Neural progenitor cell (in vitro differentiated cells): ENCODE measurements at regions not wholly inside any gene's neighbourhood (a gene's known extent, or its start where the extent isn't known, plus 50 kb on each side); places are given as distances from the start of the nearest gene placed in this dataset.

Experiments used
- DNase-seq: peaks from one replicate; pipeline ENCODE4 v3.0.0-alpha.2; 2016; ENCODE audit warnings: low spot score
- H2AFZ ChIP-seq: fragments of 200-600 bp; sonication (generic); replicated peaks from 2 replicates; pipeline ENCODE4 v1.6.1; 2016; ENCODE audit warnings: antibody characterized with exemption
- H3F3A ChIP-seq: fragments of 200-600 bp; sonication (generic); 2 replicates; pipeline ENCODE4 v1.6.1; 2016; ENCODE audit warnings: antibody characterized with exemption, low read depth
- H3K27ac ChIP-seq: fragments of 200-600 bp; sonication (generic); 2 replicates; pipeline ENCODE4 v1.5.1; 2016; ENCODE audit warnings: mild to moderate bottlenecking
- H3K27me3 ChIP-seq: fragments of 200-600 bp; sonication (generic); 2 replicates; pipeline ENCODE4 v1.6.1; 2016; ENCODE audit warnings: mild to moderate bottlenecking, moderate library complexity
- H3K36me3 ChIP-seq: fragments of 200-600 bp; sonication (generic); 2 replicates; pipeline ENCODE4 v1.5.1; 2016
- H3K4me1 ChIP-seq: fragments of 200-600 bp; sonication (generic); 2 replicates; pipeline ENCODE4 v1.6.1; 2016; ENCODE audit warnings: mixed run types
- H3K4me2 ChIP-seq: fragments of 200-600 bp; sonication (generic); 2 replicates; pipeline ENCODE4 v1.6.1; 2016
- H3K4me3 ChIP-seq: fragments of 200-600 bp; sonication (generic); 2 replicates; pipeline ENCODE4 v1.5.1; 2016
- H3K79me2 ChIP-seq: fragments of 200-600 bp; sonication (generic); 2 replicates; pipeline ENCODE4 v1.6.1; 2016; ENCODE audit warnings: low read depth
- H3K9ac ChIP-seq: fragments of 200-600 bp; sonication (generic); 2 replicates; pipeline ENCODE4 v1.6.1; 2016
- H3K9me3 ChIP-seq: fragments of 200-600 bp; sonication (generic); 2 replicates; pipeline ENCODE4 v1.5.1; 2016; ENCODE audit warnings: low read depth
- H4K20me1 ChIP-seq: fragments of 200-600 bp; sonication (generic); 2 replicates; pipeline ENCODE4 v1.6.1; 2016; ENCODE audit warnings: low read depth
- H3K27ac Mint-ChIP-seq: 3 replicates; pipeline ENCODE4 v1.8.0; 2021; ENCODE audit warnings: mixed read lengths
- H3K27me3 Mint-ChIP-seq: 2 replicates; pipeline ENCODE4 v1.8.0; 2022; ENCODE audit warnings: low read depth, mild to moderate bottlenecking, inconsistent platforms, moderate library complexity, mixed read lengths; ENCODE audit not compliant: insufficient read depth
- H3K36me3 Mint-ChIP-seq: 3 replicates; pipeline ENCODE4 v1.8.0; 2021; ENCODE audit warnings: mixed read lengths
- H3K4me1 Mint-ChIP-seq: 3 replicates; pipeline ENCODE4 v1.8.0; 2021; ENCODE audit warnings: mixed read lengths
- H3K4me3 Mint-ChIP-seq: 3 replicates; pipeline ENCODE4 v1.8.0; 2021; ENCODE audit warnings: mild to moderate bottlenecking, moderate library complexity, mixed read lengths
- H3K9me3 Mint-ChIP-seq: 3 replicates; pipeline ENCODE4 v1.8.0; 2020; ENCODE audit warnings: mixed read lengths
- EZH2 ChIP-seq: fragments of 200-600 bp; sonication (generic); IDR thresholded peaks from 2 replicates; pipeline ENCODE4 v1.6.1; 2017; ENCODE audit warnings: antibody characterized with exemption, mild to moderate bottlenecking, moderate library complexity
- EZH2phosphoT487 ChIP-seq: fragments of 200-600 bp; sonication (generic); IDR thresholded peaks from 2 replicates; pipeline ENCODE4 v1.6.1; 2017; ENCODE audit warnings: antibody characterized with exemption
- TF ChIP-seq, protein P1 (sequence below): fragments of 200-600 bp; sonication (generic); IDR thresholded peaks from 2 replicates; pipeline ENCODE4 v1.5.1; 2017; ENCODE audit warnings: antibody characterized with exemption, mild to moderate bottlenecking

DNA sequence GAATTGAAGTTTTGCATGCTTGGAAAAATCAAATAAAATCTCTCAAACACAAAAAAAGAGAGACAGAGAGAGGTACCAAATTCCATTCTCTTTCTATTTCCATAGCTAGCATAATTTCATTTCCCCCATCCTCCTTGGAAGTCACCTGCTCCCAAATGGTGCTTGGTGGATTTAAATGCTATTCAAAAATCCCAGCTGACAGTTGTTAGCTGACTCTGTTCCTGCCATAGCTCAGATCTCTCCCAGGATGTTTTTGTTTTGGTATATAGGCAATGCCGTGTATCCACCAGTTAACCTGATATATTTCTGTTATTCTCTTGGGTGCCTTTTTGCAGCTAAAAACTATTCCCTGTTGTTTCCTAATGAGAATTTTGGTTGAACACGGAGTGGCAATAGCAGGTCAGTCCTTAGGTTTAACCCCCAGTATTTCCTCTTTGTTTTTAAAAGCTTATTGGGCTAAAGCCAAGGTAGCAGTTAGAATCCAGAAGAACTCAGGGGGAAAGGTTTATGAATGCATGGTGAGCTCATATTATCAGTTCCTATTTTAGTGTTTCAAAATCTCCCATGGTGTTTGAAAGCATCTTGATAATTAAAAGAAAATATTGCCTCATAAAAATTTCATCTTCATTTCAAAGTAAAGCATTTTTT is 240.0 kb upstream of the GBE1 start:
- H3K4me3 Mint-ChIP-seq: no peak overlapping the region
- no peak for DNase-seq
- H3K36me3 Mint-ChIP-seq: no peaks in the 10 kb centered on the region
- TF ChIP-seq EZH2phosphoT487 (no peak), EZH2 (no peak)
- TF ChIP-seq, protein P1, sequence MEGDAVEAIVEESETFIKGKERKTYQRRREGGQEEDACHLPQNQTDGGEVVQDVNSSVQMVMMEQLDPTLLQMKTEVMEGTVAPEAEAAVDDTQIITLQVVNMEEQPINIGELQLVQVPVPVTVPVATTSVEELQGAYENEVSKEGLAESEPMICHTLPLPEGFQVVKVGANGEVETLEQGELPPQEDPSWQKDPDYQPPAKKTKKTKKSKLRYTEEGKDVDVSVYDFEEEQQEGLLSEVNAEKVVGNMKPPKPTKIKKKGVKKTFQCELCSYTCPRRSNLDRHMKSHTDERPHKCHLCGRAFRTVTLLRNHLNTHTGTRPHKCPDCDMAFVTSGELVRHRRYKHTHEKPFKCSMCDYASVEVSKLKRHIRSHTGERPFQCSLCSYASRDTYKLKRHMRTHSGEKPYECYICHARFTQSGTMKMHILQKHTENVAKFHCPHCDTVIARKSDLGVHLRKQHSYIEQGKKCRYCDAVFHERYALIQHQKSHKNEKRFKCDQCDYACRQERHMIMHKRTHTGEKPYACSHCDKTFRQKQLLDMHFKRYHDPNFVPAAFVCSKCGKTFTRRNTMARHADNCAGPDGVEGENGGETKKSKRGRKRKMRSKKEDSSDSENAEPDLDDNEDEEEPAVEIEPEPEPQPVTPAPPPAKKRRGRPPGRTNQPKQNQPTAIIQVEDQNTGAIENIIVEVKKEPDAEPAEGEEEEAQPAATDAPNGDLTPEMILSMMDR: no peak
- Histone ChIP-seq H3K79me2 (no peaks in the 10 kb centered on the region), H3K4me1 (peaks cover 14% of the 10 kb centered on the region), H4K20me1 (no peaks in the 10 kb centered on the region), H3K9ac (no peak overlapping the region), H3K9me3 (no peaks in the 10 kb centered on the region), H3F3A (no peaks in the 10 kb centered on the region), H3K27me3 (no peaks in the 10 kb centered on the region), H3K36me3 (no peaks in the 10 kb centered on the region), H3K4me2 (no peak overlapping the region), H3K4me3 (no peak overlapping the region), H2AFZ (no peak overlapping the region), H3K27ac (no peak overlapping the region)
- no peak overlapping the region for H3K27ac Mint-ChIP-seq
- peaks cover 2% of the 10 kb centered on the region for H3K9me3 Mint-ChIP-seq
- peaks cover 22% of the 10 kb centered on the region for H3K4me1 Mint-ChIP-seq
- H3K27me3 Mint-ChIP-seq: peaks cover 4% of the 10 kb centered on the region

DNA sequence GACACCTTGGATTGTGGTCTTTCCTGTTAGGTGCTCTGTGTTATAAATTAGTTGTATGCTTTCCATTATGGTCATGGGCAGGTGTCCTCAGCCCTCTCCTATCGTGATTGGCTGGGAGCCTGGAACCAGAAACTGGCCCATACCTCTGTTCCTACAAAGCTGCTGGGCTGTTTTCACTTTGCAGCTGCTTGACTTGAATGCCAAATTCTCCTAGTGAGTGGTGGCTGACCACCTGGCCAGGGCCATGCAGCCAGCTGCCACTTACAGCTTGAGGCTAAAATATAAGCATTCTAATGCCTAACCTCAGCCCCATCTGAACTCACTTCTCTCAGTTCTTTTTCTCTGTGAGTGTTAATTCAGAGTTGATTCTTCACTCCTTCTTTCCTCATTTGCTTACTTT is 239.3 kb upstream of the GBE1 start:
- Histone ChIP-seq H3F3A (no peaks in the 10 kb centered on the region), H3K4me2 (no peak overlapping the region), H2AFZ (no peak overlapping the region), H3K9me3 (no peaks in the 10 kb centered on the region), H3K27me3 (no peaks in the 10 kb centered on the region), H3K4me3 (no peak overlapping the region), H3K27ac (no peak overlapping the region), H3K4me1 (peaks cover 14% of the 10 kb centered on the region), H3K79me2 (no peaks in the 10 kb centered on the region), H4K20me1 (no peaks in the 10 kb centered on the region), H3K36me3 (no peaks in the 10 kb centered on the region), H3K9ac (no peak overlapping the region)
- Mint-ChIP-seq H3K4me3 (no peak overlapping the region), H3K4me1 (peaks cover 22% of the 10 kb centered on the region), H3K9me3 (peaks cover 5% of the 10 kb centered on the region), H3K27me3 (peaks cover 4% of the 10 kb centered on the region), H3K27ac (no peak overlapping the region), H3K36me3 (no peaks in the 10 kb centered on the region)
- TF ChIP-seq EZH2 (no peak), EZH2phosphoT487 (no peak)
- TF ChIP-seq, protein P1: no peak
- DNase-seq: no peak

DNA sequence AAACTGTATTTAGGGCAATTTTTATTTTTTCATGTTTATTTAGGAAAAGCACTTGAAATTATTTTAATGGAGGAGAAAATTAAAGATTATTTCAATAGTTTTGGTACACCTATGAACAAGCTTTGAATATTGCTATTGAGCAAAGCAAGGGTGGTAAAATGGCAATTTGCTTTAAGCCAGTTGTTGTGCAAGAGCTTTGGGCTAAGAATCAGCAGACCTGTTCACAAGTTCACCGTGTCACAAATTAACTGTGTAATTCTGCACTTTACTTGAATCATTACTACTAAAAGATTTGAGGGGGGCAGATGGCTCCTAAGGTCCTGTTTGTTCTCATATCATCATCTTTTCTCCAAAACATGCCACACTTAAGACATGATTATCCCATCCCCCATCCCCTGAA is 238.9 kb upstream of the GBE1 start:
- Mint-ChIP-seq H3K27me3 (peaks cover 4% of the 10 kb centered on the region), H3K27ac (no peak overlapping the region), H3K36me3 (no peaks in the 10 kb centered on the region), H3K4me3 (no peak overlapping the region), H3K9me3 (peaks cover 5% of the 10 kb centered on the region), H3K4me1 (peaks cover 22% of the 10 kb centered on the region)
- H2AFZ ChIP-seq: no peak overlapping the region
- H3K36me3 ChIP-seq: no peaks in the 10 kb centered on the region
- no peak for DNase-seq
- H3K9ac ChIP-seq: no peak overlapping the region
- no peaks in the 10 kb centered on the region for H3K9me3 ChIP-seq
- H4K20me1 ChIP-seq: no peaks in the 10 kb centered on the region
- no peak overlapping the region for H3K4me3 ChIP-seq
- no peak overlapping the region for H3K27ac ChIP-seq
- H3K79me2 ChIP-seq: no peaks in the 10 kb centered on the region
- peaks cover 14% of the 10 kb centered on the region for H3K4me1 ChIP-seq
- no peaks in the 10 kb centered on the region for H3K27me3 ChIP-seq
- no peak overlapping the region for H3K4me2 ChIP-seq
- no peaks in the 10 kb centered on the region for H3F3A ChIP-seq
- TF ChIP-seq EZH2 (no peak), EZH2phosphoT487 (no peak)
- TF ChIP-seq, protein P1: no peak
